ENCODE measurements at regions not wholly inside any gene's neighbourhood (a gene's known extent, or its start where the extent isn't known, plus 50 kb on each side); places are given as distances from the start of the nearest gene placed in this dataset.

- no peak for TF ChIP-seq CTCF (IDR thresholded peaks at IDR 0.05; ENCODE audit: extremely low read depth, missing control alignments)
- DNase-seq (ENCODE audit: low spot score) = no peak
Measured at GRCh38 chr14:104516906-104517305, 62.7 kb upstream of the C14orf180 start.

GRCh38 chr14:104517426-104517825 is 62.1 kb upstream of the C14orf180 start:
- TF ChIP-seq CTCF (IDR thresholded peaks at IDR 0.05; ENCODE audit: extremely low read depth, missing control alignments) = no peak
- no peak for DNase-seq (ENCODE audit: low spot score)

- no peak for DNase-seq (ENCODE audit: low spot score)
- no peak for TF ChIP-seq CTCF (IDR thresholded peaks at IDR 0.05; ENCODE audit: extremely low read depth, missing control alignments)
Measured at GRCh38 chr14:104517867-104518266, 61.7 kb upstream of the C14orf180 start.

GRCh38 chr14:104518659-104519350 is 60.8 kb upstream of the C14orf180 start:
- TF ChIP-seq CTCF (IDR thresholded peaks at IDR 0.05; ENCODE audit: extremely low read depth, missing control alignments) = no peak
- no peak for DNase-seq (ENCODE audit: low spot score)

GRCh38 chr14:104519721-104520120 is 59.8 kb upstream of the C14orf180 start:
- no peak for DNase-seq (ENCODE audit: low spot score)
- no peak for TF ChIP-seq CTCF (IDR thresholded peaks at IDR 0.05; ENCODE audit: extremely low read depth, missing control alignments)

- TF ChIP-seq CTCF (IDR thresholded peaks at IDR 0.05; ENCODE audit: extremely low read depth, missing control alignments) = no peak
Measured at GRCh38 chr14:104520620-104521410, 58.7 kb upstream of the C14orf180 start.

More at GRCh38 chr14:104520620-104521410, 58.7 kb upstream of the C14orf180 start:
- DNase-seq (ENCODE audit: low spot score) = no peak

All from GM20000 (cell line).